ENCODE measurements at regions not wholly inside any gene's neighbourhood (a gene's known extent, or its start where the extent isn't known, plus 50 kb on each side); places are given as distances from the start of the nearest gene placed in this dataset.

DNA sequence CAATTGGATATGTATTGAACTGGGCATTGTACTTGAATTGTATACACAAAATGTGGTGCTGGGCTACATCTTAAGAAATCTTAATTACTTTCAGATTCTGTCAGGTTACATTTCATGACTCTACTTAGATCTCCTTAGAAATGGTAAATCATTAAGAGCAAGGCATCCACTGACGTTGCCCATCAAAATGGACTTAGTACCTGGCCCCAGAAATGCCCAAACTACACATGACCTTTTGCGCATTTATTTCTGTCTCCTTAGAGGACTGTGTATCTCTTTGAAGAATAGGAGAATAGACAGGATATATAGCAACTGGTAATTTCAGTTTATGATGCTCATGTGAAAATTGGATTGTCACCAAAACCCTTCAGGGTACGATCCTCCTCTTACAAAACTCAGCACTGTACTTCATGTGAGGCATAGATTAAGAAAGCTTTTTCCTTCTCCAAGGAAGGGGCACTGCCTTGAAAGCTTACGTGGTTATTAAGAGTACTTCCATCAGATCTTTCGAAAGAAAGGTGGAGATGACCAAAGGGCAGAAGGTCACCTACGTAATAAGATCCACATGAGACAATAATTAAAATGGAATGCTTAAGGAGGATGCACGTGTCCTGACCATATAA is 61.4 kb upstream of the BMP2 start:
- DNase-seq: no peak
- Histone ChIP-seq H3K9me3 (ENCODE audit: insufficient read depth, low read length, severe bottlenecking) (no peaks in the 10 kb centered on the region), H2AFZ (ENCODE audit: low read depth, low read length) (no peak overlapping the region), H4K20me1 (ENCODE audit: insufficient read depth, low read length) (no peaks in the 10 kb centered on the region), H3K4me1 (ENCODE audit: insufficient read depth, low read length) (no peaks in the 10 kb centered on the region), H3K9ac (ENCODE audit: low read depth, low read length) (no peak overlapping the region), H3K27ac (ENCODE audit: low read length) (no peak overlapping the region), H3K79me2 (ENCODE audit: insufficient read depth, low read length) (no peaks in the 10 kb centered on the region), H3K27me3 (ENCODE audit: insufficient read depth, low read length, poor library complexity) (no peaks in the 10 kb centered on the region), H3K4me3 (ENCODE audit: low read depth in 1 of 2, low read length in 2 of 2) (no peak overlapping the region), H3K4me2 (ENCODE audit: insufficient read depth, low read length) (no peak overlapping the region), H3K36me3 (ENCODE audit: insufficient read depth, low read length) (no peaks in the 10 kb centered on the region)
- no peak for TF ChIP-seq CTCF (IDR thresholded peaks at IDR 0.05; ENCODE audit: borderline replicate concordance, extremely low read depth, low read length, poor library complexity, severe bottlenecking)
- TF ChIP-seq EZH2 (IDR thresholded peaks at IDR 0.05; ENCODE audit: borderline replicate concordance, low read depth, low read length, severe bottlenecking): no peak
- no peak for ATAC-seq (ENCODE audit: insufficient read depth, low read depth)

GRCh38 chr20:6705106-6705766 is 62.2 kb upstream of the BMP2 start:
- TF ChIP-seq CTCF (IDR thresholded peaks at IDR 0.05; ENCODE audit: borderline replicate concordance, extremely low read depth, low read length, poor library complexity, severe bottlenecking) (no peak), EZH2 (IDR thresholded peaks at IDR 0.05; ENCODE audit: borderline replicate concordance, low read depth, low read length, severe bottlenecking) (no peak)
- H2AFZ ChIP-seq (ENCODE audit: low read depth, low read length): no peak overlapping the region
- no peaks in the 10 kb centered on the region for H4K20me1 ChIP-seq (ENCODE audit: insufficient read depth, low read length)
- DNase-seq: no peak
- H3K4me3 ChIP-seq (ENCODE audit: low read depth in 1 of 2, low read length in 2 of 2): no peak overlapping the region
- H3K9ac ChIP-seq (ENCODE audit: low read depth, low read length): no peak overlapping the region
- H3K9me3 ChIP-seq (ENCODE audit: insufficient read depth, low read length, severe bottlenecking): no peaks in the 10 kb centered on the region
- ATAC-seq (ENCODE audit: insufficient read depth, low read depth): no peak
- no peaks in the 10 kb centered on the region for H3K79me2 ChIP-seq (ENCODE audit: insufficient read depth, low read length)
- no peaks in the 10 kb centered on the region for H3K27me3 ChIP-seq (ENCODE audit: insufficient read depth, low read length, poor library complexity)
- H3K36me3 ChIP-seq (ENCODE audit: insufficient read depth, low read length): no peaks in the 10 kb centered on the region
- H3K4me2 ChIP-seq (ENCODE audit: insufficient read depth, low read length): no peak overlapping the region
- H3K27ac ChIP-seq (ENCODE audit: low read length): no peak overlapping the region
- H3K4me1 ChIP-seq (ENCODE audit: insufficient read depth, low read length): no peaks in the 10 kb centered on the region

GRCh38 chr20:6704132-6704861 is 63.2 kb upstream of the BMP2 start:
- no peaks in the 10 kb centered on the region for H3K27me3 ChIP-seq (ENCODE audit: insufficient read depth, low read length, poor library complexity)
- no peak for TF ChIP-seq CTCF (IDR thresholded peaks at IDR 0.05; ENCODE audit: borderline replicate concordance, extremely low read depth, low read length, poor library complexity, severe bottlenecking)
- TF ChIP-seq EZH2 (IDR thresholded peaks at IDR 0.05; ENCODE audit: borderline replicate concordance, low read depth, low read length, severe bottlenecking): no peak
- H3K36me3 ChIP-seq (ENCODE audit: insufficient read depth, low read length): no peaks in the 10 kb centered on the region
- no peak overlapping the region for H3K4me2 ChIP-seq (ENCODE audit: insufficient read depth, low read length)
- H3K27ac ChIP-seq (ENCODE audit: low read length): no peak overlapping the region
- no peaks in the 10 kb centered on the region for H3K9me3 ChIP-seq (ENCODE audit: insufficient read depth, low read length, severe bottlenecking)
- no peak overlapping the region for H3K9ac ChIP-seq (ENCODE audit: low read depth, low read length)
- H3K4me3 ChIP-seq (ENCODE audit: low read depth in 1 of 2, low read length in 2 of 2): no peak overlapping the region
- H2AFZ ChIP-seq (ENCODE audit: low read depth, low read length): no peak overlapping the region
- H3K79me2 ChIP-seq (ENCODE audit: insufficient read depth, low read length): no peaks in the 10 kb centered on the region
- ATAC-seq (ENCODE audit: insufficient read depth, low read depth): no peak
- no peaks in the 10 kb centered on the region for H3K4me1 ChIP-seq (ENCODE audit: insufficient read depth, low read length)
- no peak for DNase-seq
- H4K20me1 ChIP-seq (ENCODE audit: insufficient read depth, low read length): no peaks in the 10 kb centered on the region

Data from DND-41 (cell line).